RWPE1 (cell line): ENCODE measurements at regions not wholly inside any gene's neighbourhood (a gene's known extent, or its start where the extent isn't known, plus 50 kb on each side); places are given as distances from the start of the nearest gene placed in this dataset.

Experiments used
- CTCF ChIA-PET: fragments of 350-600 bp; sonication (Branson Sonifier 250); formaldehyde crosslinking; extraction: SDS; loops from one replicate; lab custom pipeline; 2021; lab: Yijun Ruan, JAX
- POLR2A ChIA-PET: fragments of 400-600 bp; formaldehyde crosslinking; extraction: SDS; loops from one replicate; lab custom pipeline; 2020; ENCODE audit warnings: antibody characterized with exemption; ENCODE audit not compliant: low non-redundant PET; lab: Yijun Ruan, JAX
- DNase-seq: peaks from one replicate; pipeline ENCODE4 v3.0.0; 2012; ENCODE audit warnings: low spot score
- H3K27ac ChIP-seq: fragments of 450-650 bp; 2 replicates; pipeline ENCODE4 v1.5.1; 2017
- CTCF ChIP-seq: fragments of 450-650 bp; conservative IDR thresholded peaks from 2 replicates; pipeline ENCODE4 v1.5.1; 2017; ENCODE audit warnings: low read depth, mild to moderate bottlenecking

GRCh38 chr20:24771542-24772061, 177.5 kb upstream of the CST7 start:
- ChIA-PET CTCF (no interaction called here), POLR2A (no interaction called here)
- no peak for DNase-seq
- no peak overlapping the region for H3K27ac ChIP-seq
- no peak for TF ChIP-seq CTCF

GRCh38 chr20:24772667-24773066, 176.4 kb upstream of the CST7 start:
- DNase-seq, result no peak
- ChIA-PET POLR2A (no interaction called here), CTCF (no interaction called here)
- H3K27ac ChIP-seq, result no peak overlapping the region
- no peak for TF ChIP-seq CTCF

- DNase-seq, result no peak
- ChIA-PET POLR2A (no interaction called here), CTCF (no interaction called here)
- no peak for TF ChIP-seq CTCF
- no peak overlapping the region for H3K27ac ChIP-seq
These were observed 175.9 kb upstream of the CST7 start for GRCh38 chr20:24773168-24773567.

GRCh38 chr20:24773751-24774201, 175.3 kb upstream of the CST7 start:
- CTCF ChIA-PET, result interaction anchor here (0.6 kb wide), 1 partner anchor 144 kb away, joined by 4 read pairs; no protein-coding TSS in a partner anchor

GRCh38 chr20:24775966-24776365, 173.1 kb upstream of the CST7 start:
- ChIA-PET POLR2A (no interaction called here), CTCF (no interaction called here)
- no peak for DNase-seq
- no peak overlapping the region for H3K27ac ChIP-seq
- no peak for TF ChIP-seq CTCF

More at GRCh38 chr20:24773751-24774201, 175.3 kb upstream of the CST7 start:
- no peak for TF ChIP-seq CTCF
- no peak overlapping the region for H3K27ac ChIP-seq
- DNase-seq, result peak; percentile 87
- POLR2A ChIA-PET, result no interaction called here

GRCh38 chr20:24776755-24777271, 172.3 kb upstream of the CST7 start:
- CTCF ChIA-PET, result no interaction called here
- no peak overlapping the region for H3K27ac ChIP-seq
- DNase-seq, result no peak
- POLR2A ChIA-PET, result no interaction called here
- TF ChIP-seq CTCF, result no peak
